Naive thymus-derived CD8-positive, alpha-beta T cell (primary cell): ENCODE measurements at regions not wholly inside any gene's neighbourhood (a gene's known extent, or its start where the extent isn't known, plus 50 kb on each side); places are given as distances from the start of the nearest gene placed in this dataset.
"Not testable (repeated sequence)": the region's sequence is repeated elsewhere in the genome, so short reads cannot be mapped to it uniquely, and the experiment has no call there.

Experiments
- ATAC-seq, 2 donors: fragments of 150-1000 bp; cut with Tn5 transposase in 1 of 2; sonication (Bioruptor Pico), chemical (Tn5 transposase) in 1 of 2; 1 replicate in 1 of 2; 2 replicates in 1 of 2; pipeline ENCODE4 v1.10.0; 2021; ENCODE audit warnings: mild to moderate bottlenecking in 2 of 2, moderate library complexity in 2 of 2
- POLR2A ChIA-PET: fragments of 350-600 bp; sonication (Branson Sonifier 250); formaldehyde crosslinking; loops from one replicate; lab custom pipeline; 2021; ENCODE audit warnings: antibody characterized with exemption; lab: Charles Lee
- DNase-seq, 10 donors: peaks; one replicate each; pipeline versions ENCODE4 v3.0.0 to v3.0.0-alpha.2; 2020 to 2022
- H3K27ac Mint-ChIP-seq, 10 donors: one replicate each; pipeline ENCODE4 v1.8.0; 2020 to 2022; ENCODE audit warnings: mild to moderate bottlenecking in 10 of 10, mixed read lengths in 10 of 10, moderate library complexity in 4 of 10, inconsistent platforms in 1 of 10
- H3K27me3 Mint-ChIP-seq, 5 donors: one replicate each; pipeline ENCODE4 v1.8.0; 2021 to 2022; ENCODE audit warnings: mixed read lengths in 5 of 5
- H3K36me3 Mint-ChIP-seq, 3 donors: one replicate each; pipeline ENCODE4 v1.8.0; 2020 to 2022; ENCODE audit warnings: mixed read lengths in 3 of 3, mild to moderate bottlenecking in 2 of 3, inconsistent platforms in 1 of 3
- H3K4me1 Mint-ChIP-seq, 4 donors: one replicate each; pipeline ENCODE4 v1.8.0; 2021 to 2022; ENCODE audit warnings: mixed read lengths in 4 of 4
- H3K4me3 Mint-ChIP-seq, 10 donors: one replicate each; pipeline ENCODE4 v1.8.0; 2020 to 2022; ENCODE audit warnings: mild to moderate bottlenecking in 10 of 10, mixed read lengths in 10 of 10, moderate library complexity in 6 of 10, inconsistent platforms in 1 of 10
- H3K9me3 Mint-ChIP-seq, 9 donors: one replicate each; pipeline ENCODE4 v1.8.0; 2020 to 2022; ENCODE audit warnings: mixed read lengths in 9 of 9, mild to moderate bottlenecking in 3 of 9, inconsistent platforms in 1 of 9, moderate library complexity in 1 of 9

DNA sequence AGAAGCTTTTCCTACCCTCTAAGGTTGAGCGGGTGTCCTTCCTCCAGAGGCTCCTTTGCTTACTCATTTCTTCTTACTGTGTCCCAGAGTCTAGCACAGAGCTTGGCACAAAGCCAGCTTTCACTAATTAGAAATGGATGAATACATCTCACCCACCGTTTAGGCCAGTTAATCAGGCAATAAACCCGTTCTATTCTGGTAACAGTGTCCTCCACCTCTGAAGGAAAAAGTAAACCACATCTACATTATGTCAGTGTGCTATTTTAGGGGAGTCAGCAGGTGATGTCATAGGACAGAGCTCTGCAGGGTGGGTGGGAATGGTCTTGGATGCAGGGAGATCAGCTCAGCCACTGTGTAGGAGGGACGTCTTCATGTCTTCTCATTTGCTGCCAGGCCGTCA lies 109.2 kb downstream of the OSTF1 start:
- no peaks in the 10 kb centered on the region for H3K27me3 Mint-ChIP-seq
- no peak overlapping the region for H3K27ac Mint-ChIP-seq
- no peak overlapping the region for H3K4me3 Mint-ChIP-seq
- POLR2A ChIA-PET: no interaction called here
- no peaks in the 10 kb centered on the region for H3K9me3 Mint-ChIP-seq
- H3K4me1 Mint-ChIP-seq: peaks cover 0 to 7% (median 0%) of the 10 kb centered on the region in 4 donors
- ATAC-seq (no peak), DNase-seq (no peak)
- peaks cover 0 to 5% (median 1%) of the 10 kb centered on the region in 3 donors for H3K36me3 Mint-ChIP-seq

DNA sequence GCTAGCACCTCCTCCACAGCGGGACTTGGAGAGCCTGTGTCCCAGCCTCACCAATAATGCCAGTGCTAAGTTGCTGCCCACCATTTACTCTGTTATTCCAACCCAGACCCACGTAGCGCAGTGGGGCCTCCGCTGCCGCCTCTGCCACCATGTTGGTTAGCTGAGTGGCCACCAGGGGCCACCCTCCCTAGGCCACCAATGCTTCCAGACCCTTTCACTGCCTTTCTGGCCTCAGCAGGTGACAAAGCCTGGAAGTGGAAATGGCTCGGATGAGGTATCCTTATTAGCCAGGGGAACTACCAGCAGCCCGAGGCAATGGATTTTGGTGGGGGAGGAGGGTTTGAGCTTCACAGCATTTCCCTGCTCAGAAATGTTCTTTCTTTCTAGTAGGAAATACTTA lies 110.1 kb downstream of the OSTF1 start:
- Mint-ChIP-seq H3K27me3 (no peaks in the 10 kb centered on the region), H3K4me1 (peaks cover 0 to 7% (median 0%) of the 10 kb centered on the region in 4 donors), H3K4me3 (no peak overlapping the region), H3K36me3 (peaks cover 0 to 5% (median 0%) of the 10 kb centered on the region in 3 donors), H3K9me3 (no peaks in the 10 kb centered on the region), H3K27ac (no peak overlapping the region)
- ATAC-seq: no peak
- DNase-seq: no peak
- POLR2A ChIA-PET: no interaction called here

DNA sequence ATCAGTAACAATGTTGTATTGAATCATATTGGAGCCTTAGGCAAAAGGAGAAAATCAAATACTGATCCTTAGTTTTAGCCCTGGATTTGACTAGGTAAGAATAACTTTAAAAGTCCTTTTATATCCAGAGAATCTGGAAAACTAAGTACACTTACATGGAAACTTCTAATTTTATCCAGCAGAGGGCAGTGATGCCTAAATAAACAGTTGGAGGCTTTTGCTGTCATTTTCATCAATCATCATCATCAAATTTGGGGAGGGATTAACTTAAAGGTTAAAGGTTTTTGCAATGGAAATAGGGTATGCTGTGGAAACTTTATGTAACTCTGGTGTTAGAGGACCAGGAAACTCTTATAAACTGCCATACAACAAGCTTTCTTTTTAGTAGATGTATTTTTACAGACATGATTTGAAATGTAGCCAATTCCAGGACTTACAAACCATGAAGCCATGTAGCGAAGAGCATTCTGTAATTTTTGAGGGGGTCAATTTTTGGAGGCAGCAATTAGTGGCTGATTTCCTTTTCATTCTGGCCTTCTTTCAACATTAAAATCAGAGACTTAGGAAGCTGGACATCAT lies 112.7 kb downstream of the OSTF1 start:
- Mint-ChIP-seq H3K9me3 (no peaks in the 10 kb centered on the region), H3K4me1 (peaks cover 0 to 7% (median 0%) of the 10 kb centered on the region in 4 donors), H3K4me3 (no peak overlapping the region), H3K27ac (no peak overlapping the region), H3K36me3 (peaks cover 0 to 3% (median 0%) of the 10 kb centered on the region in 3 donors), H3K27me3 (no peaks in the 10 kb centered on the region)
- POLR2A ChIA-PET: interaction anchor here (0.8 kb wide), 1 partner anchor 113 kb away, joined by 4 read pairs; the partner anchor contains the start of genes NMRK1 and OSTF1
- ATAC-seq (no peak), DNase-seq (peak in 5 of 10 donors; percentile 11 to 55 (median 51))

GRCh38 chr9:75201480-75202209 lies 113.3 kb downstream of the OSTF1 start:
- Mint-ChIP-seq H3K9me3 (no peaks in the 10 kb centered on the region), H3K4me1 (peaks cover 0 to 7% (median 0%) of the 10 kb centered on the region in 4 donors), H3K4me3 (no peak overlapping the region), H3K27me3 (no peaks in the 10 kb centered on the region), H3K27ac (no peak overlapping the region), H3K36me3 (peaks cover 0 to under 1% (median 0%) of the 10 kb centered on the region in 3 donors)
- no peak for ATAC-seq
- POLR2A ChIA-PET: interaction anchor here (0.8 kb wide), 1 partner anchor 114 kb away, joined by 4 read pairs; the partner anchor contains the start of genes NMRK1 and OSTF1
- DNase-seq: no peak

- peaks cover 0 to 12% (median 9%) of the 10 kb centered on the region in 3 donors for H3K36me3 Mint-ChIP-seq
- H3K4me1 Mint-ChIP-seq, H3K27me3 Mint-ChIP-seq, ATAC-seq, POLR2A ChIA-PET, H3K27ac Mint-ChIP-seq, DNase-seq, H3K4me3 Mint-ChIP-seq, H3K9me3 Mint-ChIP-seq: not testable (repeated sequence)
Observed at GRCh38 chr9:75207997-75208396, 119.7 kb downstream of the OSTF1 start.

DNA sequence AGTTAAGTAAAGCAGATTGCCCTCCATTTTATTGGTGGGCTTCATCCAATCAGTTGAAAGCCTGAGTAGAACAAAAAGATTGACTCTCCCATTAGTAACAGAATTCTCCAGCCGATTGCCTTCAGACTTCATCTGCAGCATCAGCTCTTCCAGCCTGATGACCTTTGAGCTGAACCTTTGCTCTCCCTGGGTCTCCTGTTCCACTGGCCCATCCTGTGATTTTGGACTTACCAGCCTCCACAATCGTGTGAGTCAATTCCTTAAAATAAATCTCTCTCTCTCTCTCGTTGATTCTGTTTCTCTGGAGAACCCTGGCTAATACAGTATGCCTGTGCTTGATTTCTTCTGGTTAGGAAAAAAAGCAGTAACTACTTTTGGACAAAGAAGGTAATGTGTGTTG lies 121.9 kb downstream of the OSTF1 start:
- Mint-ChIP-seq H3K36me3 (peaks cover 0 to 15% (median 9%) of the 10 kb centered on the region in 3 donors), H3K27ac (no peak overlapping the region), H3K27me3 (peaks cover 0 to 2% (median 0%) of the 10 kb centered on the region in 5 donors)

GRCh38 chr9:75213765-75214164 lies 125.5 kb downstream of the OSTF1 start:
- ATAC-seq: no peak
- Mint-ChIP-seq H3K36me3 (peaks cover 0 to 14% (median 13%) of the 10 kb centered on the region in 3 donors), H3K27ac (no peak overlapping the region), H3K4me3 (no peak overlapping the region), H3K9me3 (no peaks in the 10 kb centered on the region), H3K27me3 (peaks cover 0 to 2% (median 0%) of the 10 kb centered on the region in 5 donors), H3K4me1 (no peaks in the 10 kb centered on the region)
- no peak for DNase-seq
- POLR2A ChIA-PET: no interaction called here

More for the DNA sequence above, 121.9 kb downstream of the OSTF1 start:
- H3K4me1 Mint-ChIP-seq: no peaks in the 10 kb centered on the region
- ATAC-seq (no peak), DNase-seq (no peak)
- H3K4me3 Mint-ChIP-seq: no peak overlapping the region
- POLR2A ChIA-PET: no interaction called here
- H3K9me3 Mint-ChIP-seq: no peaks in the 10 kb centered on the region

DNA sequence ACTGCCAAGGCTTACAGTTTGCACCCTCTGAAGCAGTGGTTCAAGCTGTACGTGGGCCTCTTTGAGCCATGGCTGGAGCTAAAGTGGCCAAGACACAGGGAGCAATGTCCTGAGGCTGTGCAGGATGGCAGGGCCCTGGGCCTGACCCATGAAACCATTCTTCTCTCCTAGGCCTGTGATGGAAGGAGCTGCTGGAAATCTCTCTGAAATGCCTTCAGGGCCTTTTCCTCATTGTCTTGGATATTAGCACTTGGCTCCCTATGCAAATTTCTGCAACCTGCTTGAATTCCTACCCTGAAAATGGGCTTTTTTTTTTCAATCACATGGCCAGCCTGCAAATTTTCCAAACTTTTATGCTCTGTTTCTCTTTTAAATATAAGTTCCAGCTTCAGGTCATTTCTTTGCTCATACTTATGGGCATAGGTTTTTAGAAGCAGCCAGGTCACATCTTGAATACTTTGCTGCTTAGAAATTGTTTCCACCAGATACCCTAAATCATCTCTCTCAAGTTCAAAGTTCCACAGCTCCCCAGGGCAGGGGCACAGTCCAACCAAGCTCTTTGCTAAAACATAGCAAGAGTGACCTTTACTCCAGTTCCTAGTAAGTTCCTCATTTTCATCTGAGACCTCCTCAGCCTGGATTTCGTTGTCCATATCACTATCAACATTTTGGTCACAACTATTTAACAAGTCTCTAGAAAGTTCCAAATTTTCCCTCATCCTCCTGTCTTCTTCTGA lies 138.3 kb downstream of the OSTF1 start:
- H3K27me3 Mint-ChIP-seq: peaks cover 0 to 1% (median 0%) of the 10 kb centered on the region in 5 donors
- H3K9me3 Mint-ChIP-seq: peaks cover 0 to 39% (median 19%) of the 10 kb centered on the region in 9 donors
- H3K36me3 Mint-ChIP-seq: peaks cover 9 to 32% (median 28%) of the 10 kb centered on the region in 3 donors
- DNase-seq (no peak), ATAC-seq (no peak)
- no peak overlapping the region for H3K27ac Mint-ChIP-seq
- H3K4me3 Mint-ChIP-seq: no peak overlapping the region
- POLR2A ChIA-PET: no interaction called here
- peaks cover 0 to 2% (median 0%) of the 10 kb centered on the region in 4 donors for H3K4me1 Mint-ChIP-seq

- POLR2A ChIA-PET: no interaction called here
- no peak for ATAC-seq
- no peak overlapping the region for H3K4me3 Mint-ChIP-seq
Observed at GRCh38 chr9:75228893-75229292, 140.6 kb downstream of the OSTF1 start.

GRCh38 chr9:75229605-75230332 lies 141.5 kb downstream of the OSTF1 start:
- ATAC-seq: no peak
- Mint-ChIP-seq H3K9me3 (peaks cover 0 to 27% (median 14%) of the 10 kb centered on the region in 9 donors), H3K27ac (peak overlapping the region in 1 of 10 donors; percentile 40), H3K36me3 (peaks cover 9 to 23% (median 14%) of the 10 kb centered on the region in 3 donors), H3K4me1 (peaks cover 0 to 2% (median 0%) of the 10 kb centered on the region in 4 donors), H3K27me3 (no peaks in the 10 kb centered on the region), H3K4me3 (no peak overlapping the region)
- POLR2A ChIA-PET: interaction anchor here (0.6 kb wide), 1 partner anchor 261 kb away, joined by 3 read pairs; no protein-coding TSS in a partner anchor
- no peak for DNase-seq

More at GRCh38 chr9:75228893-75229292, 140.6 kb downstream of the OSTF1 start:
- Mint-ChIP-seq H3K36me3 (peaks cover 9 to 27% (median 18%) of the 10 kb centered on the region in 3 donors), H3K27ac (no peak overlapping the region), H3K9me3 (peaks cover 0 to 29% (median 19%) of the 10 kb centered on the region in 9 donors), H3K4me1 (peaks cover 0 to 2% (median 0%) of the 10 kb centered on the region in 4 donors), H3K27me3 (no peaks in the 10 kb centered on the region)
- DNase-seq: no peak

DNA sequence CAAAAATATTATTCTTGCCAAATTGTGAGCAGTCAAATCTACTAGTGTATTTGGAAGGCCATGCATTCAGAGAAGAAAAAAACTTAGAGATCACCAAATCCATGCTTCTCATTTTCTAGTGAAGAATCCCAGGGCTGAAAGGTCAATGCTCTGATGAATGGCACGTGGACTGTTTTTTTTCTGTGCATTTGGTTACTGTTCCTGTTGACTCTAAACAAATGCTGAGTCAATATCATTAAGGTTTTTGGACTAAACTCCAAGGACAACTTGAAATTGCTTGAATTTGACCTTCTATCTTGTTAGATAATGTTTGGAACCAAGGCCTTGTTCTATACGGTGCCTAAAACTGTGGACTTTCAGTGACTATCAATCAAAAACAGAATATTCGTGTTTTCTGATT lies 142.2 kb downstream of the OSTF1 start:
- DNase-seq (no peak), ATAC-seq (no peak)
- Mint-ChIP-seq H3K4me1 (peaks cover 0 to 2% (median 0%) of the 10 kb centered on the region in 4 donors), H3K27ac (no peak overlapping the region), H3K36me3 (peaks cover 9 to 24% (median 10%) of the 10 kb centered on the region in 3 donors), H3K27me3 (no peaks in the 10 kb centered on the region), H3K9me3 (peaks cover 0 to 29% (median 12%) of the 10 kb centered on the region in 9 donors), H3K4me3 (no peak overlapping the region)
- POLR2A ChIA-PET: no interaction called here

- H3K4me1 Mint-ChIP-seq: peaks cover 0 to 2% (median 0%) of the 10 kb centered on the region in 4 donors
- no peak overlapping the region for H3K4me3 Mint-ChIP-seq
- ATAC-seq (no peak), DNase-seq (no peak)
- H3K9me3 Mint-ChIP-seq: peaks cover 0 to 29% (median 11%) of the 10 kb centered on the region in 9 donors
- H3K27me3 Mint-ChIP-seq: no peaks in the 10 kb centered on the region
- POLR2A ChIA-PET: no interaction called here
- no peak overlapping the region for H3K27ac Mint-ChIP-seq
- peaks cover 6 to 19% (median 17%) of the 10 kb centered on the region in 3 donors for H3K36me3 Mint-ChIP-seq
Observed at GRCh38 chr9:75231167-75231566, 142.9 kb downstream of the OSTF1 start.
